Fibroblast of lung (primary cell): ENCODE measurements at regions not wholly inside any gene's neighbourhood (a gene's known extent, or its start where the extent isn't known, plus 50 kb on each side); places are given as distances from the start of the nearest gene placed in this dataset.

Experiments
- DNase-seq, 2 donors: peaks; one replicate each; pipeline versions ENCODE4 v3.0.0 to v3.0.0-alpha.2; 2010; ENCODE audit warnings: low read depth in 2 of 2
- H2AFZ ChIP-seq: 2 replicates; pipeline ENCODE4 v1.5.1; 2012; ENCODE audit warnings: low read length, control low read depth, inconsistent platforms
- H3K27ac ChIP-seq: 2 replicates; pipeline ENCODE4 v1.5.1; 2011; ENCODE audit warnings: low read length, control low read depth; ENCODE audit not compliant: insufficient read depth
- H3K27me3 ChIP-seq: 2 replicates; pipeline ENCODE4 v1.5.1; 2011; ENCODE audit warnings: mild to moderate bottlenecking, low read length; ENCODE audit not compliant: control insufficient read depth, insufficient read depth
- H3K36me3 ChIP-seq: 2 replicates; pipeline ENCODE4 v1.5.1; 2011; ENCODE audit warnings: low read length; ENCODE audit not compliant: control insufficient read depth, insufficient read depth
- H3K4me1 ChIP-seq: 2 replicates; pipeline ENCODE4 v1.5.1; 2011; ENCODE audit warnings: low read length; ENCODE audit not compliant: control insufficient read depth, insufficient read depth; ENCODE audit errors: extremely low read depth
- H3K4me2 ChIP-seq: 2 replicates; pipeline ENCODE4 v1.5.1; 2011; ENCODE audit warnings: low read length, control low read depth; ENCODE audit not compliant: insufficient read depth; ENCODE audit errors: extremely low read depth
- H3K4me3 ChIP-seq, 4 experiments: fragments of 200-600 bp in 1 of 4; sonication (generic) in 1 of 4; replicated peaks in 1 of 4; 2 replicates each; pipeline ENCODE4 v1.5.1; 2011 to 2016; ENCODE audit warnings: low read length in 4 of 4, low read depth in 3 of 4, mild to moderate bottlenecking in 3 of 4, control low read depth in 2 of 4, inconsistent platforms in 1 of 4, mixed read lengths in 1 of 4; ENCODE audit not compliant: insufficient read depth in 1 of 4; ENCODE audit errors: control extremely low read depth in 1 of 4
- H3K79me2 ChIP-seq: 2 replicates; pipeline ENCODE4 v1.5.1; 2012; ENCODE audit warnings: mild to moderate bottlenecking, low read length, inconsistent platforms; ENCODE audit not compliant: control insufficient read depth, insufficient read depth
- H3K9ac ChIP-seq: 2 replicates; pipeline ENCODE4 v1.5.1; 2011; ENCODE audit warnings: mild to moderate bottlenecking, low read length, control low read depth; ENCODE audit not compliant: insufficient read depth
- H3K9me3 ChIP-seq: 2 replicates; pipeline ENCODE4 v1.5.1; 2012; ENCODE audit warnings: low read depth, low read length; ENCODE audit not compliant: control insufficient read depth, insufficient read depth
- H4K20me1 ChIP-seq: 2 replicates; pipeline ENCODE4 v1.5.1; 2011; ENCODE audit warnings: low read length; ENCODE audit not compliant: control insufficient read depth, insufficient read depth; ENCODE audit errors: extremely low read depth
- CTCF ChIP-seq, 2 donors: IDR thresholded peaks in 1 of 2; conservative IDR thresholded peaks in 1 of 2; 1 replicate in 1 of 2; 2 replicates in 1 of 2; pipeline ENCODE4 v1.5.1; 2011 to 2012; ENCODE audit warnings: low read length in 2 of 2, control low read depth in 1 of 2, inconsistent platforms in 1 of 2, low read depth in 1 of 2, mild to moderate bottlenecking in 1 of 2
- EZH2 ChIP-seq: IDR thresholded peaks from 2 replicates; pipeline ENCODE4 v1.5.1; 2012; ENCODE audit warnings: low read length, control low read depth, mild to moderate bottlenecking; ENCODE audit errors: missing control alignments

- TF ChIP-seq CTCF (conservative IDR thresholded peaks at IDR 0.05 in 1 of 2, IDR thresholded peaks at IDR 0.05 in 1 of 2; ENCODE audit: low read depth in 1 of 2, low read length in 2 of 2), result no peak
- TF ChIP-seq EZH2, result no peak
- no peak overlapping the region for H3K4me2 ChIP-seq
Observed at GRCh38 chr10:64503429-64503828, 982.2 kb downstream of the REEP3 start.

GRCh38 chr10:64505501-64505900 is 984.3 kb downstream of the REEP3 start:
- TF ChIP-seq CTCF (conservative IDR thresholded peaks at IDR 0.05 in 1 of 2, IDR thresholded peaks at IDR 0.05 in 1 of 2; ENCODE audit: low read depth in 1 of 2, low read length in 2 of 2), result no peak
- TF ChIP-seq EZH2, result no peak
- H3K9me3 ChIP-seq, result no peaks in the 10 kb centered on the region
- H3K79me2 ChIP-seq, result no peaks in the 10 kb centered on the region
- H4K20me1 ChIP-seq, result no peaks in the 10 kb centered on the region
- no peaks in the 10 kb centered on the region for H3K36me3 ChIP-seq
- no peaks in the 10 kb centered on the region for H3K27me3 ChIP-seq
- H2AFZ ChIP-seq, result no peak overlapping the region
- DNase-seq, result no peak
- H3K9ac ChIP-seq, result no peak overlapping the region
- H3K27ac ChIP-seq, result no peak overlapping the region
- no peak overlapping the region for H3K4me3 ChIP-seq
- H3K4me2 ChIP-seq, result no peak overlapping the region
- no peaks in the 10 kb centered on the region for H3K4me1 ChIP-seq

More at GRCh38 chr10:64503429-64503828, 982.2 kb downstream of the REEP3 start:
- Histone ChIP-seq H3K9ac (no peak overlapping the region), H3K27me3 (no peaks in the 10 kb centered on the region), H3K36me3 (no peaks in the 10 kb centered on the region), H3K27ac (no peak overlapping the region), H3K4me3 (no peak overlapping the region), H3K4me1 (no peaks in the 10 kb centered on the region), H3K79me2 (no peaks in the 10 kb centered on the region), H4K20me1 (no peaks in the 10 kb centered on the region), H3K9me3 (no peaks in the 10 kb centered on the region), H2AFZ (no peak overlapping the region)
- DNase-seq, result peak in 1 of 2 donors; percentile 9

GRCh38 chr10:64506963-64507362 is 985.8 kb downstream of the REEP3 start:
- Histone ChIP-seq H4K20me1 (no peaks in the 10 kb centered on the region), H3K4me2 (no peak overlapping the region), H2AFZ (no peak overlapping the region), H3K9me3 (no peaks in the 10 kb centered on the region), H3K79me2 (no peaks in the 10 kb centered on the region), H3K9ac (no peak overlapping the region), H3K4me3 (no peak overlapping the region), H3K36me3 (no peaks in the 10 kb centered on the region), H3K27ac (no peak overlapping the region), H3K27me3 (no peaks in the 10 kb centered on the region), H3K4me1 (no peaks in the 10 kb centered on the region)
- no peak for DNase-seq
- TF ChIP-seq EZH2 (no peak), CTCF (conservative IDR thresholded peaks at IDR 0.05 in 1 of 2, IDR thresholded peaks at IDR 0.05 in 1 of 2; ENCODE audit: low read depth in 1 of 2, low read length in 2 of 2) (no peak)
